Spinal cord (tissue), 9 donors: ENCODE measurements at regions not wholly inside any gene's neighbourhood (a gene's known extent, or its start where the extent isn't known, plus 50 kb on each side); places are given as distances from the start of the nearest gene placed in this dataset.

Source experiments
- DNase-seq, 6 donors: peaks; one replicate each; pipeline versions ENCODE4 v3.0.0 to v3.0.0-alpha.2; 2013 to 2015; ENCODE audit warnings: low spot score in 6 of 6, low read depth in 4 of 6
- H3K27ac ChIP-seq: one replicate; pipeline ENCODE4 v1.5.1; 2013; ENCODE audit warnings: low read depth, low read length, control low read depth
- H3K27me3 ChIP-seq: one replicate; pipeline ENCODE4 v1.6.1; 2013; ENCODE audit warnings: low read length; ENCODE audit not compliant: control insufficient read depth, insufficient read depth
- H3K36me3 ChIP-seq: one replicate; pipeline ENCODE4 v1.6.1; 2013; ENCODE audit warnings: low read length; ENCODE audit not compliant: control insufficient read depth, insufficient read depth
- H3K4me1 ChIP-seq: one replicate; pipeline ENCODE4 v1.6.1; 2013; ENCODE audit warnings: low read length; ENCODE audit not compliant: control insufficient read depth, insufficient read depth
- H3K4me3 ChIP-seq: one replicate; pipeline ENCODE4 v1.5.1; 2013; ENCODE audit warnings: low read depth, low read length, control low read depth
- H3K9me3 ChIP-seq: one replicate; pipeline ENCODE4 v1.6.1; 2013; ENCODE audit warnings: low read length; ENCODE audit not compliant: control insufficient read depth, insufficient read depth
- WGBS: methylation state at CpG from one replicate; pipeline ENCODE4 v1.1.5; 2013; ENCODE audit warnings: missing lambda C conversion rate; ENCODE audit not compliant: insufficient coverage; 5-methylcytosine and 5-hydroxymethylcytosine counted together
- donor health status: healthy.

GRCh38 chr14:61875483-61875882, 113.3 kb downstream of the SNAPC1 start:
- peak in 2 of 6 donors; percentile 36 to 86 for DNase-seq

GRCh38 chr14:61876362-61877034, 114.3 kb downstream of the SNAPC1 start:
- Histone ChIP-seq H3K27me3 (no peaks in the 10 kb centered on the region), H3K36me3 (no peaks in the 10 kb centered on the region), H3K27ac (no peak overlapping the region), H3K9me3 (no peaks in the 10 kb centered on the region), H3K4me3 (no peak overlapping the region), H3K4me1 (peaks cover 3% of the 10 kb centered on the region)
- WGBS: 49% methylated on average over 5 of the region's 8 CpGs
- peak in 2 of 6 donors; percentile 60 to 89 for DNase-seq

More at GRCh38 chr14:61875483-61875882, 113.3 kb downstream of the SNAPC1 start:
- Histone ChIP-seq H3K4me1 (peaks cover 3% of the 10 kb centered on the region), H3K9me3 (no peaks in the 10 kb centered on the region), H3K27me3 (no peaks in the 10 kb centered on the region), H3K27ac (no peak overlapping the region), H3K4me3 (no peak overlapping the region), H3K36me3 (no peaks in the 10 kb centered on the region)
- WGBS: 83% methylated on average over 1 of the region's 1 CpG

- peaks cover 3% of the 10 kb centered on the region for H3K4me1 ChIP-seq
- no peak overlapping the region for H3K27ac ChIP-seq
- H3K36me3 ChIP-seq: no peaks in the 10 kb centered on the region
- H3K9me3 ChIP-seq: no peaks in the 10 kb centered on the region
- DNase-seq: no peak
- no peak overlapping the region for H3K4me3 ChIP-seq
- H3K27me3 ChIP-seq: no peaks in the 10 kb centered on the region
- WGBS: no CpG with 5 or more reads among the region's 6 CpGs
Observed at GRCh38 chr14:61877035-61877390, 114.8 kb downstream of the SNAPC1 start.

- H3K9me3 ChIP-seq: no peaks in the 10 kb centered on the region
- DNase-seq: no peak
- 84% methylated on average over 3 of the region's 5 CpGs for WGBS
Observed at GRCh38 chr14:61877768-61878167, 115.5 kb downstream of the SNAPC1 start.

GRCh38 chr14:61878931-61879330, 116.7 kb downstream of the SNAPC1 start:
- H3K27me3 ChIP-seq: no peaks in the 10 kb centered on the region
- no peaks in the 10 kb centered on the region for H3K36me3 ChIP-seq
- H3K9me3 ChIP-seq: no peaks in the 10 kb centered on the region
- H3K4me3 ChIP-seq: no peak overlapping the region
- DNase-seq: no peak
- 100% methylated on average over 1 of the region's 1 CpG for WGBS
- H3K27ac ChIP-seq: no peak overlapping the region
- peaks cover 3% of the 10 kb centered on the region for H3K4me1 ChIP-seq

More at GRCh38 chr14:61877768-61878167, 115.5 kb downstream of the SNAPC1 start:
- H3K36me3 ChIP-seq: no peaks in the 10 kb centered on the region
- H3K27ac ChIP-seq: no peak overlapping the region
- no peak overlapping the region for H3K4me3 ChIP-seq
- H3K4me1 ChIP-seq: peaks cover 3% of the 10 kb centered on the region
- H3K27me3 ChIP-seq: no peaks in the 10 kb centered on the region

GRCh38 chr14:61881046-61881445, 118.8 kb downstream of the SNAPC1 start:
- no peak for DNase-seq

GRCh38 chr14:61884711-61885110, 122.5 kb downstream of the SNAPC1 start:
- no peak overlapping the region for H3K27ac ChIP-seq
- H3K27me3 ChIP-seq: no peaks in the 10 kb centered on the region
- 38% methylated on average over 2 of the region's 2 CpGs for WGBS
- H3K9me3 ChIP-seq: no peaks in the 10 kb centered on the region
- peak in 1 of 6 donors; percentile 43 for DNase-seq
- no peaks in the 10 kb centered on the region for H3K4me1 ChIP-seq
- no peaks in the 10 kb centered on the region for H3K36me3 ChIP-seq
- no peak overlapping the region for H3K4me3 ChIP-seq

More at GRCh38 chr14:61881046-61881445, 118.8 kb downstream of the SNAPC1 start:
- Histone ChIP-seq H3K4me1 (no peaks in the 10 kb centered on the region), H3K36me3 (no peaks in the 10 kb centered on the region), H3K27me3 (no peaks in the 10 kb centered on the region), H3K9me3 (no peaks in the 10 kb centered on the region), H3K4me3 (no peak overlapping the region), H3K27ac (no peak overlapping the region)
- 67% methylated on average over 1 of the region's 1 CpG for WGBS

- no peak overlapping the region for H3K4me3 ChIP-seq
- no peaks in the 10 kb centered on the region for H3K9me3 ChIP-seq
- no peaks in the 10 kb centered on the region for H3K36me3 ChIP-seq
- H3K27ac ChIP-seq: no peak overlapping the region
- WGBS: no CpG with 5 or more reads among the region's 2 CpGs
- H3K27me3 ChIP-seq: no peaks in the 10 kb centered on the region
- no peak for DNase-seq
- H3K4me1 ChIP-seq: no peaks in the 10 kb centered on the region
Observed at GRCh38 chr14:61885203-61885961, 123.2 kb downstream of the SNAPC1 start.

- Histone ChIP-seq H3K36me3 (no peaks in the 10 kb centered on the region), H3K27me3 (no peaks in the 10 kb centered on the region), H3K4me1 (peaks cover 3% of the 10 kb centered on the region), H3K27ac (no peak overlapping the region), H3K9me3 (no peaks in the 10 kb centered on the region), H3K4me3 (no peak overlapping the region)
- DNase-seq: no peak
- no CpG with 5 or more reads among the region's 2 CpGs for WGBS
Observed at GRCh38 chr14:61887628-61888027, 125.4 kb downstream of the SNAPC1 start.

- WGBS: 75% methylated on average over 4 of the region's 4 CpGs
- Histone ChIP-seq H3K27me3 (no peaks in the 10 kb centered on the region), H3K27ac (no peak overlapping the region), H3K36me3 (no peaks in the 10 kb centered on the region), H3K4me3 (no peak overlapping the region), H3K9me3 (no peaks in the 10 kb centered on the region), H3K4me1 (peaks cover 5% of the 10 kb centered on the region)
- DNase-seq: no peak
Observed at GRCh38 chr14:61889914-61890351, 127.7 kb downstream of the SNAPC1 start.
